Ovary (tissue), 7 donors: ENCODE measurements at regions not wholly inside any gene's neighbourhood (a gene's known extent, or its start where the extent isn't known, plus 50 kb on each side); places are given as distances from the start of the nearest gene placed in this dataset.
"Not testable (repeated sequence)": the region's sequence is repeated elsewhere in the genome, so short reads cannot be mapped to it uniquely, and the experiment has no call there.

Source experiments
- DNase-seq, 5 donors: peaks; one replicate each; pipeline ENCODE4 v3.0.0-alpha.2; 2019 to 2020
- H3K27ac ChIP-seq, 2 donors: fragments of 200-600 bp; one replicate each; pipeline versions ENCODE4 v1.5.1 to v1.8.0; 2019 to 2022
- H3K27me3 ChIP-seq: fragments of 200-600 bp; one replicate; pipeline ENCODE4 v1.8.0; 2022
- H3K36me3 ChIP-seq: fragments of 200-600 bp; sonication (generic); one replicate; pipeline ENCODE4 v1.5.1; 2019
- H3K4me1 ChIP-seq: one replicate; pipeline ENCODE4 v1.8.1; 2013; ENCODE audit warnings: mild to moderate bottlenecking, moderate library complexity; ENCODE audit not compliant: insufficient read depth
- H3K4me3 ChIP-seq: fragments of 200-600 bp; sonication (generic); one replicate; pipeline ENCODE4 v1.5.1; 2017
- H3K9me3 ChIP-seq, 2 donors: fragments of 200-600 bp in 1 of 2; sonication (generic) in 1 of 2; one replicate each; pipeline versions ENCODE4 v1.5.1 to v1.8.1; 2013 to 2019; ENCODE audit warnings: mild to moderate bottlenecking in 1 of 2, moderate library complexity in 1 of 2
- EP300 ChIP-seq: sonication (generic); formaldehyde crosslinking; IDR thresholded peaks from one replicate; pipeline ENCODE4 v1.6.1; 2017; ENCODE audit warnings: antibody characterized with exemption
- POLR2A ChIP-seq: fragments of 450-650 bp; IDR thresholded peaks from one replicate; pipeline ENCODE4 v1.6.1; 2017; ENCODE audit warnings: antibody characterized with exemption, mild to moderate bottlenecking, moderate library complexity
- WGBS, 3 donors: extraction: QIAGEN DNeasy Blood & Tissue Kit in 1 of 3; methylation state at CpG; one replicate each; pipeline versions ENCODE4 v1.1.5 to v1.1.7; 2013 to 2017; 5-methylcytosine and 5-hydroxymethylcytosine counted together
- intact Hi-C, 4 donors: fragments of 100-400 bp; cut with DNase I; formaldehyde crosslinking; loops; one replicate each; pipeline versions ENCODE4 v1.11.0 to v1.15.1; 2022 to 2023
- TF ChIP-seq, protein P1 (sequence below), 3 donors: fragments of 450-650 bp in 2 of 3; fragments of 200-600 bp in 1 of 3; IDR thresholded peaks; one replicate each; pipeline versions ENCODE4 v1.5.1 to v1.8.0; 2016 to 2022; ENCODE audit warnings: antibody characterized with exemption in 3 of 3, mild to moderate bottlenecking in 1 of 3
- donor health status: DM: no; HTN: no; CAD: no; lungs with moderate emphysema.
- donor health status: DM: no; HTN: no; CAD: no.
- donor health status: Bipolar disorder and iron deficiency.
- donor health status: DM: no; HTN: no; CAD: no.
- donor health status: DM: yes; HTN: yes; CAD: no.

DNA sequence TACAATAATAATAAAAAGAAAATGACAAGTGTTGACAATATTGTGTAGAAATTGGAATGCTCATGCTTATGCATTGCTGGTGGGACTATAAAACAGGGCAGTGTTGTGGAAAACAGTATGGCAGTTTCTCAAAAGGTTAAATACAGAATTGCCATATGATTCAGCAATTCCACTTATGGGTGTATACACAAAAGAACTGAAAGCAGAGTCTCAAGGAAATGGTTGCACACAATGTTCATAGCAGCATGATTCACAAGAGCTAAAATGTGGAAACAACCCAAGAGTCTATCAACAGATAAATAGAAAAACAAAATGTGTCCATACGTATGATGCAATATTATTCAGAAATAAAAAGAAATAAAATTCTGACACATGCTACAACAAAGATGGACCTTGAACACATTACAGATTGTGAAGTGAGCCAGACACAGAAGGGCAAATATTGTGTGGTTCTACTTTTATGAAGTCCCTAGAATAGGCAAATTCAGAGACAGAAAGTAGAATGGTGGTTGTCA is 64.8 kb upstream of the GRM8 start:
- no peaks in the 10 kb centered on the region for H3K4me1 ChIP-seq
- H3K9me3 ChIP-seq: no peaks in the 10 kb centered on the region
- TF ChIP-seq POLR2A: no peak
- TF ChIP-seq EP300: no peak
- TF ChIP-seq, protein P1, sequence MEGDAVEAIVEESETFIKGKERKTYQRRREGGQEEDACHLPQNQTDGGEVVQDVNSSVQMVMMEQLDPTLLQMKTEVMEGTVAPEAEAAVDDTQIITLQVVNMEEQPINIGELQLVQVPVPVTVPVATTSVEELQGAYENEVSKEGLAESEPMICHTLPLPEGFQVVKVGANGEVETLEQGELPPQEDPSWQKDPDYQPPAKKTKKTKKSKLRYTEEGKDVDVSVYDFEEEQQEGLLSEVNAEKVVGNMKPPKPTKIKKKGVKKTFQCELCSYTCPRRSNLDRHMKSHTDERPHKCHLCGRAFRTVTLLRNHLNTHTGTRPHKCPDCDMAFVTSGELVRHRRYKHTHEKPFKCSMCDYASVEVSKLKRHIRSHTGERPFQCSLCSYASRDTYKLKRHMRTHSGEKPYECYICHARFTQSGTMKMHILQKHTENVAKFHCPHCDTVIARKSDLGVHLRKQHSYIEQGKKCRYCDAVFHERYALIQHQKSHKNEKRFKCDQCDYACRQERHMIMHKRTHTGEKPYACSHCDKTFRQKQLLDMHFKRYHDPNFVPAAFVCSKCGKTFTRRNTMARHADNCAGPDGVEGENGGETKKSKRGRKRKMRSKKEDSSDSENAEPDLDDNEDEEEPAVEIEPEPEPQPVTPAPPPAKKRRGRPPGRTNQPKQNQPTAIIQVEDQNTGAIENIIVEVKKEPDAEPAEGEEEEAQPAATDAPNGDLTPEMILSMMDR (IDR thresholded peaks at IDR 0.05): no peak
- intact Hi-C loops: no loop called here
- no peak overlapping the region for H3K4me3 ChIP-seq
- no peak overlapping the region for H3K27ac ChIP-seq
- WGBS, 3 donors: 49 to 63% (median 58%) methylated on average over 1 of the region's 1 CpG
- no peaks in the 10 kb centered on the region for H3K36me3 ChIP-seq
- H3K27me3 ChIP-seq: no peaks in the 10 kb centered on the region
- DNase-seq: no peak

DNA sequence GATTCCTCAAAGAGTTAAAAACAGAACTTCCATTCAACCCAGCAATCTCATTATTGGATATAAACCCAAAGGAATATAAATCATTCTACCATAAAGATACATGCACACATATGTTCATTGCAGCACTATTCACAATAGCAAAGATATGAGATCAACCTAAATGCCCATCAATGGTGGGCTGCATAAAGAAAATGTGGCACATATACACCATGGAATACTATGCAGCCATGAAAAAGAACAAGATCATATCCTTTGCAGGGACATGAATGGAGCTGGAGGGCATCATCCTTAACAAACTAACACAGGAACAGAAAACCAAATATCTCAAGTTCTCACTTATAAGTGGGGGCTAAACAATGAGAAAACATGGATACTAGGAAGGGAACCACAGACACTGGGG is 64.1 kb upstream of the GRM8 start:
- intact Hi-C loops, H3K36me3 ChIP-seq, H3K27ac ChIP-seq: not testable (repeated sequence)

DNA sequence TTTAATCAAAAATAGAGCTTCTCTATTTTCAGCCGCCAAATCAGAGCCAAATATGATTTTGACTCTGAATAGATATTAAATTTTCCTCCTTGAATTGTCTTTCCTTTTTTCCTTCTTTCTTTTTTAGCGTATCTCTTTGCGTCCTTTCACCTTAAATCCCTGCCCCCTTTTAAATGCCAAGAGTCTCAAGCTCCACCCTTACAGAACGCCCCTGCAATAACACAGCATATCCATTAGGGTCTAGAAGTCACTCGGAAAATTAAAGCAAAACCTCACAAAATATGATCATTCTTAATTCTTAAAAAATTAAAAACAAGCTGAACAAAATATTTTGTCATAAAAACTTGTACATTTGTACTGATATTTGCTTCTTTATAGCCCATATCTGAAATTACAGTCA is 51.3 kb upstream of the GRM8 start:
- Histone ChIP-seq H3K4me1 (no peaks in the 10 kb centered on the region), H3K27me3 (no peaks in the 10 kb centered on the region), H3K27ac (no peak overlapping the region), H3K36me3 (no peaks in the 10 kb centered on the region), H3K9me3 (no peaks in the 10 kb centered on the region), H3K4me3 (no peak overlapping the region)
- 50 to 57% (median 51%) methylated on average over 5 of the region's 5 CpGs for WGBS, 3 donors
- no peak for TF ChIP-seq POLR2A
- TF ChIP-seq EP300: no peak
- TF ChIP-seq, protein P1 (IDR thresholded peaks at IDR 0.05): no peak
- no peak for DNase-seq
- intact Hi-C loops: loop anchor here in 1 of 4 donors (10.0 kb wide), 1 partner anchor 201 kb away; no protein-coding TSS in a partner anchor

More for the DNA sequence above, 64.1 kb upstream of the GRM8 start:
- H3K9me3 ChIP-seq, H3K4me3 ChIP-seq, H3K4me1 ChIP-seq, DNase-seq, H3K27me3 ChIP-seq: not testable (repeated sequence)

DNA sequence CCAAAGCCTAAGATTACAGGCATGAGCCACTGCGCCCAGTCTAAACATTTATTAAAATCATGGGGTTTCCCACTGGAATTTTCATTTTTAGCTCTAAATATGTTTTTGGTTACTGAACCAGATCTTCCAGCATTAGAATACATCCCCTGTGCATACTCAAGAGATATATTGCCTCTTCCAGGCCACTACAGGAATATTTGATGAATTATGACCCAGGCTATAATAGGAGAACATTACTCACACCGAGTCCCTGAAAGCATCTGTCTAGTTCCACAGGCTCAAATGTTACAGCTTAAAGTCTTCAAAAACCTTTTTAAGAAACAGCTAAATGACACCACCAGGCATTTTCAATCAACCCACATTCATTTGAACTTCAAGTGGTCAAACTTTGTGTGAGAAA is 50.4 kb upstream of the GRM8 start:
- H3K4me1 ChIP-seq: no peaks in the 10 kb centered on the region
- 52 to 64% (median 64%) methylated on average over 2 of the region's 2 CpGs for WGBS, 3 donors
- H3K9me3 ChIP-seq: no peaks in the 10 kb centered on the region
- DNase-seq: no peak
- no peaks in the 10 kb centered on the region for H3K36me3 ChIP-seq
- intact Hi-C loops: loop anchor here in 1 of 4 donors (10.0 kb wide), 1 partner anchor 202 kb away; no protein-coding TSS in a partner anchor
- H3K27ac ChIP-seq: no peak overlapping the region
- no peak overlapping the region for H3K4me3 ChIP-seq
- H3K27me3 ChIP-seq: no peaks in the 10 kb centered on the region
- TF ChIP-seq, protein P1 (IDR thresholded peaks at IDR 0.05): no peak
- TF ChIP-seq POLR2A (no peak), EP300 (no peak)
